Caki2 (cell line): ENCODE measurements at regions not wholly inside any gene's neighbourhood (a gene's known extent, or its start where the extent isn't known, plus 50 kb on each side); places are given as distances from the start of the nearest gene placed in this dataset.
A peak's percentile ranks its signal among the peaks of the same experiment; 100 is the strongest.
"Not testable (repeated sequence)": the region's sequence is repeated elsewhere in the genome, so short reads cannot be mapped to it uniquely, and the experiment has no call there.

ENCODE experiments used
- DNase-seq: peaks from one replicate; pipeline ENCODE4 v3.0.0-alpha.2; 2015; ENCODE audit warnings: low read depth
- in situ Hi-C: cut with HindIII; loops from 2 replicates; pipeline ENCODE4 v1.10.0; 2016; ENCODE audit warnings: low sequenced_read_pairs, low pct_unique_long_range_greater_than_20kb, mixed read lengths

DNA sequence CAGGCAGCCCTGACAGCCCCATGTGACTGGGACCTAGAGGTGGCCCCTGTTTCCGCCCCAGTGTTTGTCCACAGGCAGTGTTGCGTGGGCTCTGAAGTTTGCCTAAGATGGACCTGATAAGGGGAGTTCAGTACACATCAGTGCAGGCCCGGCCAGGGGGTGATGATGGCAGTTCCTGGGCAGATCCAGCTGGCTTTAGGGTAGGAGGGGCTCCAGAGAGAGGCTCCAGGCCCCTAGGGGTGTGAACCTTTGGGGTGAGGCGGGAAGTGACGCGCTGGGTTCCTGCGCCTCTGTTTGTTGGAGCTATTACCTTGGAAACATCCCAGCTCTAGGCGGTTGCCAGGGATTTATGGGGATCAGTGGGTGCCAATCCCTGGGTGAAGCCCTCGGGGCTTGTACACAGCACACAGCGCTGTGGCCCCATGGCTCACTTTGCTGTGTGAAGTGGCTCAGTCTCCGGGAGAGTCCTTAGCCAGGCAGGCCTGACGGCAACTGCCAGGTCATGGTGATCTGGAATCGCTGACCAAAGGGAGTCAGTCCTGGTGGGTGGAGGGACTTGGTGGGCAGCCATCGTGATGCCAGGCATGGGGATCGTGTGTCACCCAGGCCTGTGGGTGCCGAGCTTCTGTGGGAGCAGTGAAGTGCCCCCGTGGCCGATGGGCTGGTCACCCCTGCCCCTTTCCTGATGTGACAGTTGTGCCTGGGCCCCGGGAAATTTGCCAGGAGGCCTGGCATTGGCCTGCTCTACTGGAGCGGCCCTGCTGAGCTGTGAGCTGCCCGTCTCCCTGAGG lies 146.1 kb downstream of the SEC14L1 start:
- DNase-seq = peak; percentile 99
- in situ Hi-C loops = no loop called here

GRCh38 chr17:77287432-77288068 lies 146.8 kb downstream of the SEC14L1 start:
- in situ Hi-C loops = no loop called here
- DNase-seq = peak; percentile 88

- DNase-seq = no peak
- in situ Hi-C loops = no loop called here
Observed at GRCh38 chr17:77288115-77288619, 147.4 kb downstream of the SEC14L1 start.

- DNase-seq, in situ Hi-C loops: not testable (repeated sequence)
Observed at GRCh38 chr17:77290759-77291558, 150.2 kb downstream of the SEC14L1 start.

GRCh38 chr17:77291591-77292386 lies 151.0 kb downstream of the SEC14L1 start:
- in situ Hi-C loops = no loop called here

DNA sequence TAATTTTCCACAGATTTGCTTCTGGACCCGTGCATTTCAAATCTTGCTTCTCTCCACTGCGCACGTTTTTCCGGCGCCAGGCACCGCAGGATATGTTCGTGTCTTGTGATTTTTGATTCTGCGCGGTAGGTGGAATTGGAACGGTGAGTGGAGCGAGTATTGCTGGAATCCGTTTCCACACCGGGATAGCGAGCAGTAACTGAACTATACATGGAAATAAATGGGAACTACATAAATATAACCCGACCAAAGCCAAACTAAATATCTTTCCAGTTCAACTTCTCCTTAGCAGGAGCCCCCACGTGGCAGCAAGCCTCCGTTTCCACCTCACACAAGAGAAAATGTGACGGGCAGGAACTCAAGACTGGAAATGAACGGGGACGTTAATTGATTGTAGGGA lies 154.0 kb downstream of the SEC14L1 start:
- in situ Hi-C loops = no loop called here
- no peak for DNase-seq

More at GRCh38 chr17:77291591-77292386, 151.0 kb downstream of the SEC14L1 start:
- DNase-seq = no peak

DNA sequence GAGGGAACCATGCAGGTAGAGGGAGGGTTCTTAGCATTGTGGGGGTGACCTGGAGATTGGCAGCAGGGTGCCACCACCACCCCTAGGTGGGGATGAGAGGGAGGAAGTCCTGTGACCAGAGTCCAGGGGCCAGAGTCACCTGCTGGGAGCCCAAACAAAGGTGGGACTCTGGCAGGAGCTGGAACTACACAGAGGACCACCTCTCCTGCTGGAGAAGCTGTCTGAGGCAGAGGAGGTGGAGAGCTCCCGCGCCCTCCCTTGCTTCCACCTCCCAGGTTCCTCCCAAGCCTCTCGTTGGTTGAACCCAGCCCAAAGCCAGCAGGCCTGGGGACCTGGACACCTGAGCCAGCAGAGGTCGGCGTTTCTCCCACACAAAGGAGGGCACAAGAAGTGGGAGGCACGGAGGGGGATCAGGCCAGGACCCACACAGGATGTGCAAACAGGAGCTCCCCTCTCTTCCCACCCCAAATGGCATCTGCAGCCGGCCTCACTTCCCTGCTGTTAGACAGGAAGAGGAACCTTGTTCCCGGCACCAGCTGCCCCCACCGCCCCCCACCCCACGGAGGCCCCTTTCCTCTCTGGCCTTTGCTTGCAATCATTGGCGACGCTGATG lies 154.6 kb downstream of the SEC14L1 start:
- in situ Hi-C loops = no loop called here
- DNase-seq = no peak

DNA sequence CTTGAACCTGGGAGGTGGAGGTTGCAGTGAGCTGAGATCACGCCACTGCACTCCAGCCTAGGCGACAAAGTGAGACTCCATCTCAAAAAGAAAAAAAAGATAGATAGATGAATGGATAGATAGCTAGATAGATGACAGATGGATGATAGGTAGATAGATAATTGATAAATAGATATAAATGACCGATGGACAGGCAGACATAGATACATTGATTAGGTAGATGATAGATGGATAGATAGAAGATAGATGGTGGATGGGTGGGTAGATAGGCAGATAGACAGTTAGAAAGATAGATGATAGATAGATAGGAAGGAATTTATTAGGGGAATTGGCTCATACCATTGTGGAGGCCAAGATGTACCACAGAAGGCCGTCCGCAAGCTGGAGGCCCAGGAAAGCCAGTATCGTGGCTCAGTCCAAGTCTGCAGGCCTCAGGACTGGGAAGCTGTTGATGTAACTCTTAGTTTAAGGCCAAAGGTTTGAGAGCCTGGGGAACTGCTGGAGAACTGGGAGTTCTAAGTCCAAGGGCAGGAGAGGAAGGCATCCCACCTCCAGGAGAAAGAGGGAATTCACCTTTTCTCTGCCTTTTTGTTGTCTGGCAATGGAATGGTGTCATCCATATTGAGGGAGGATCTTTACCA lies 156.1 kb downstream of the SEC14L1 start:
- DNase-seq = no peak
- in situ Hi-C loops = no loop called here

DNA sequence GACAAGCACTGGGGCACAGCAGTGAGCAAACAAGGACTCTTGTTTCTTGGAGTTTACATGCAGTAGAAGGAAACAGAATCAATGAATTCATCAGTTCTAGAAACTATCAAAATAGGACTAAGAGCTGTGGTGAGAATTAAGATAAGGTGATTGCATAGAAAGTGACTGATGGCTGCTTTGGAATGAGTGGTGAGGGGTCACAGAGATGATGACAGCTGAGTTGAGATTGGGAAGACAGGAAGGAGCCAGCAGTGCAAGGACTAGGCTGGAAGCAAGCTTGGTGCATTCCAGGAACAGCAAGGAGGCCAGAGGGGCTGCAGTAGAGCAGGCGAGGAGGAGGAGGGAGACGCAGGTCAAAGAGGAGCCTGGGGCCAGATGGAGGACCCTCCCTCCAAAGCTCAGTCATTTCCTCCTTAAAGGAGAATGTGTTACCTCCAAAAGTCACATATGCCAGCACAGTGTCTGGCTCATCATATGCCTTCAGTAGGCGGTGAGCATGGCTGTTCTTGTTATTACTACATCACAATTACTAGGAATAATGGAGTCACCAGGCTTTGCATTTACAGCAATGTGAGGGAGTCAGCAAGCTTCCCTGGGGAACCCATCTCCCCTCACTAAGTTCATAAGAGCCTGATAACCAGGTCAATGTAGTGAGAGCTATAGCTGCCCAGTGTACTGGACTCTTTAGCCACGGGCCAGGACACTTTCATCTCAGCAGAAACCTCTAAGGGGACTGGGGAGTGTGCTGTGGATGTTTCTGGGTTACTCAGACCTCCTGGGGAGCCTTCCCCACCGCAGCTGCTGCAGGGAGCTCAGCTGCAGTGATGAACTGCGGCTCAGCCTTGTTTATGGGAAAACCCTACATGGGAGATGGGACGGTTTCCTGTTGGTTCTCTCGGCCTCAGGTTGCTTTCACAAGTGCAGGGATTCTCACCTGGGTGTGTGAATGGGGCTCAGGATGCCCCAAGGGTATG lies 157.2 kb downstream of the SEC14L1 start:
- no peak for DNase-seq
- in situ Hi-C loops = no loop called here

DNA sequence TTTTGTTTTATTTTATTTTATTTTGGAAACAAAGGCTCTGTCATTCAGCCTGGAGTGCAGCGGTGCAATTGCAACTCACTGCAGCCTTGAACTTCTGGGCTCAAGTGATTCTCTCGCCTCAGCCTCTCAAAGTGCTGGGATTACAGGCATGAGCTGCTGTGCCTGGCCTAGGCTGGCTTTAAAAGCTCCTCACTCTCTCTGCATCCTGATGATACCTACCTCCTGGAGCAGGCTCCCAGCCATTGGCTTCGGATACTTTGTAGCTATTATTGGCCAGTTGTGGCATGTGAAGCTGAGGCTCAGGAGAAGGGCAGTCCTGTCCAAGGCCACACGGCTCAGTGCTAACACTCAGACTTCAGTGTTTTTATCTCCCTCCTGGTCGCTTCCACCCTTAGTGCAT lies 158.0 kb downstream of the SEC14L1 start:
- in situ Hi-C loops = no loop called here
- DNase-seq = no peak

GRCh38 chr17:77299256-77300015 lies 158.7 kb downstream of the SEC14L1 start:
- DNase-seq = no peak
- in situ Hi-C loops = no loop called here

GRCh38 chr17:77300016-77300686 lies 159.4 kb downstream of the SEC14L1 start:
- in situ Hi-C loops = no loop called here
- DNase-seq = no peak

GRCh38 chr17:77301694-77302266 lies 161.0 kb downstream of the SEC14L1 start:
- in situ Hi-C loops = no loop called here
- no peak for DNase-seq

DNA sequence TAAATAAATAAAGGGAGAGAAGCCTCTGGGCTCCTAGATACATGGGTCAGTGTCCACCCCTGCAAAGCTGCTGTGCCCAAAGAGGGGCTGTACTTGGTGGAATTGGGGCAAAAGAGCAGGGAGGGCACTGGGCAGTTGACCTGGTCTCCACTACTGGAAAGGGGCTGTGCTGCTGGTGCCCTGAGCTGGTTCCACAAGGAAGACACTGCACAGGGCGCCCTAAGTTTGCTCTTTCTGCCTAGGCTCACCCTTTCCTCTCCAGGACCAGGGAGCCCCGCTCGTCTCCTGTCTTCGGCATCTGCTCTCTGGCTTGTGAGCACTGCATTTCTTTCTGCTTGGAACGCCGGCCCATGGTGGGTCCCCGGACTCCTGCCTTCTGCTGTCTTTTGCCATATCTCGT lies 161.9 kb downstream of the SEC14L1 start:
- in situ Hi-C loops = no loop called here
- DNase-seq = no peak

DNA sequence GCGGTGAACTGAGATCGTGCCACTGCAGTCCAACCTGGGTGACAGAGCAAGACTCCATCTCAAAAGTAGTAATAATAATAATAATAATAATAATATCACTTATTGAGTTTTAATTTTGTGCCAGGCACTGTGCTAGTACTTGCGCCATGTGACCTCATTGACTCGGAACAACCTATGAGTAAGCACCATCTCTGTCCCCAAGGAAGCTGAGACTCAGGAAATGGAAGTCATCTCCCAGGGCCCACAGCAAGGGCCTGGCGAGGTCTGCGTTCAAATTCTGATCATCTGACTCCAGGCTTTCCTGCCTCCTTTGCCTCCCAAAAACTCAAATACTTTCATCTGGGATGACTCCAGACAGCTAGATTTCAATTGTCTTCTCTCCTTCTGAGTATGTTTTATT lies 162.9 kb downstream of the SEC14L1 start:
- in situ Hi-C loops = no loop called here
- DNase-seq = no peak
